IPS-18a (cell line): ENCODE measurements at regions not wholly inside any gene's neighbourhood (a gene's known extent, or its start where the extent isn't known, plus 50 kb on each side); places are given as distances from the start of the nearest gene placed in this dataset.

Source experiments
- H3K27ac ChIP-seq: one replicate; pipeline ENCODE4 v1.5.1; 2013; ENCODE audit warnings: low read length
- H3K27me3 ChIP-seq: one replicate; pipeline ENCODE4 v1.6.1; 2013; ENCODE audit warnings: mild to moderate bottlenecking, low read length; ENCODE audit not compliant: control insufficient read depth, insufficient read depth
- H3K36me3 ChIP-seq: one replicate; pipeline ENCODE4 v1.6.1; 2013; ENCODE audit warnings: low read depth, low read length; ENCODE audit not compliant: control insufficient read depth
- H3K4me1 ChIP-seq: one replicate; pipeline ENCODE4 v1.6.1; 2013; ENCODE audit warnings: low read depth, low read length; ENCODE audit not compliant: control insufficient read depth
- H3K4me3 ChIP-seq: one replicate; pipeline ENCODE4 v1.5.1; 2013; ENCODE audit warnings: low read length
- H3K9ac ChIP-seq: one replicate; pipeline ENCODE4 v1.6.1; 2013; ENCODE audit warnings: mild to moderate bottlenecking, low read length, moderate library complexity
- H3K9me3 ChIP-seq: one replicate; pipeline ENCODE4 v1.6.1; 2013; ENCODE audit warnings: low read depth, low read length; ENCODE audit not compliant: control insufficient read depth

GRCh38 chr3:177478170-177478867, 281.0 kb upstream of the TBL1XR1 start:
- Histone ChIP-seq H3K36me3 (no peaks in the 10 kb centered on the region), H3K27me3 (no peaks in the 10 kb centered on the region), H3K9ac (no peak overlapping the region), H3K9me3 (no peaks in the 10 kb centered on the region), H3K27ac (no peak overlapping the region), H3K4me3 (no peak overlapping the region), H3K4me1 (no peaks in the 10 kb centered on the region)

GRCh38 chr3:177479630-177480029, 282.3 kb upstream of the TBL1XR1 start:
- Histone ChIP-seq H3K27me3 (no peaks in the 10 kb centered on the region), H3K36me3 (no peaks in the 10 kb centered on the region), H3K4me1 (no peaks in the 10 kb centered on the region), H3K9ac (no peak overlapping the region), H3K9me3 (no peaks in the 10 kb centered on the region), H3K27ac (no peak overlapping the region), H3K4me3 (no peak overlapping the region)

- Histone ChIP-seq H3K36me3 (no peaks in the 10 kb centered on the region), H3K4me3 (no peak overlapping the region), H3K9me3 (no peaks in the 10 kb centered on the region), H3K27ac (no peak overlapping the region), H3K9ac (no peak overlapping the region), H3K4me1 (no peaks in the 10 kb centered on the region), H3K27me3 (no peaks in the 10 kb centered on the region)
Measured at GRCh38 chr3:177481329-177481728, 284.0 kb upstream of the TBL1XR1 start.

- no peak overlapping the region for H3K27ac ChIP-seq
Measured at GRCh38 chr3:177482048-177482691, 284.9 kb upstream of the TBL1XR1 start.

GRCh38 chr3:177483182-177483967, 286.1 kb upstream of the TBL1XR1 start:
- no peak overlapping the region for H3K4me3 ChIP-seq
- H3K4me1 ChIP-seq: no peaks in the 10 kb centered on the region
- no peaks in the 10 kb centered on the region for H3K9me3 ChIP-seq
- no peak overlapping the region for H3K27ac ChIP-seq
- H3K36me3 ChIP-seq: no peaks in the 10 kb centered on the region
- H3K27me3 ChIP-seq: no peaks in the 10 kb centered on the region
- H3K9ac ChIP-seq: no peak overlapping the region

More at GRCh38 chr3:177482048-177482691, 284.9 kb upstream of the TBL1XR1 start:
- H3K9ac ChIP-seq: no peak overlapping the region
- no peaks in the 10 kb centered on the region for H3K9me3 ChIP-seq
- H3K36me3 ChIP-seq: no peaks in the 10 kb centered on the region
- H3K4me1 ChIP-seq: no peaks in the 10 kb centered on the region
- H3K27me3 ChIP-seq: no peaks in the 10 kb centered on the region
- no peak overlapping the region for H3K4me3 ChIP-seq

- no peaks in the 10 kb centered on the region for H3K27me3 ChIP-seq
- no peaks in the 10 kb centered on the region for H3K36me3 ChIP-seq
- no peak overlapping the region for H3K4me3 ChIP-seq
- H3K9me3 ChIP-seq: no peaks in the 10 kb centered on the region
- H3K4me1 ChIP-seq: no peaks in the 10 kb centered on the region
- H3K27ac ChIP-seq: no peak overlapping the region
- H3K9ac ChIP-seq: no peak overlapping the region
Measured at GRCh38 chr3:177484206-177484605, 286.9 kb upstream of the TBL1XR1 start.

GRCh38 chr3:177484926-177485325, 287.6 kb upstream of the TBL1XR1 start:
- Histone ChIP-seq H3K4me3 (no peak overlapping the region), H3K4me1 (no peaks in the 10 kb centered on the region), H3K9ac (no peak overlapping the region), H3K27me3 (no peaks in the 10 kb centered on the region), H3K36me3 (no peaks in the 10 kb centered on the region), H3K27ac (no peak overlapping the region), H3K9me3 (no peaks in the 10 kb centered on the region)

GRCh38 chr3:177487635-177488186, 290.4 kb upstream of the TBL1XR1 start:
- Histone ChIP-seq H3K27me3 (no peaks in the 10 kb centered on the region), H3K36me3 (no peaks in the 10 kb centered on the region), H3K27ac (no peak overlapping the region), H3K9ac (no peak overlapping the region), H3K9me3 (no peaks in the 10 kb centered on the region), H3K4me3 (no peak overlapping the region), H3K4me1 (peaks cover 3% of the 10 kb centered on the region)

GRCh38 chr3:177488740-177489139, 291.5 kb upstream of the TBL1XR1 start:
- H3K4me3 ChIP-seq: no peak overlapping the region
- no peaks in the 10 kb centered on the region for H3K27me3 ChIP-seq
- peaks cover 3% of the 10 kb centered on the region for H3K4me1 ChIP-seq
- H3K36me3 ChIP-seq: no peaks in the 10 kb centered on the region
- H3K9ac ChIP-seq: no peak overlapping the region
- H3K9me3 ChIP-seq: no peaks in the 10 kb centered on the region
- H3K27ac ChIP-seq: no peak overlapping the region

- Histone ChIP-seq H3K9ac (no peak overlapping the region), H3K4me3 (no peak overlapping the region), H3K4me1 (peaks cover 3% of the 10 kb centered on the region), H3K27me3 (no peaks in the 10 kb centered on the region), H3K36me3 (no peaks in the 10 kb centered on the region), H3K27ac (no peak overlapping the region), H3K9me3 (no peaks in the 10 kb centered on the region)
Measured at GRCh38 chr3:177490626-177491025, 293.3 kb upstream of the TBL1XR1 start.

GRCh38 chr3:177491296-177492032, 294.2 kb upstream of the TBL1XR1 start:
- Histone ChIP-seq H3K4me1 (peaks cover 3% of the 10 kb centered on the region), H3K4me3 (no peak overlapping the region), H3K36me3 (no peaks in the 10 kb centered on the region), H3K27me3 (no peaks in the 10 kb centered on the region), H3K27ac (no peak overlapping the region), H3K9ac (no peak overlapping the region), H3K9me3 (no peaks in the 10 kb centered on the region)
